H9 (cell line): ENCODE measurements at regions not wholly inside any gene's neighbourhood (a gene's known extent, or its start where the extent isn't known, plus 50 kb on each side); places are given as distances from the start of the nearest gene placed in this dataset.

Experiments used
- DNase-seq: peaks from one replicate; pipeline ENCODE4 v3.0.0-alpha.2; 2017
- H2AFZ ChIP-seq: one replicate; pipeline ENCODE4 v1.6.1; 2013; ENCODE audit warnings: mild to moderate bottlenecking, low read length, control low read depth, moderate library complexity
- H2AK5ac ChIP-seq: 2 replicates; pipeline ENCODE4 v1.6.1; 2013; ENCODE audit warnings: low read length, control low read depth, mixed read lengths; ENCODE audit not compliant: insufficient read length
- H2BK120ac ChIP-seq: one replicate; pipeline ENCODE4 v1.6.1; 2013; ENCODE audit warnings: low read depth, mild to moderate bottlenecking, low read length, control low read depth, inconsistent platforms; ENCODE audit not compliant: poor library complexity, severe bottlenecking
- H2BK12ac ChIP-seq: 2 replicates; pipeline ENCODE4 v1.6.1; 2013; ENCODE audit warnings: low read length, control low read depth, mixed read lengths, low read depth; ENCODE audit not compliant: insufficient read length
- H2BK15ac ChIP-seq: 2 replicates; pipeline ENCODE4 v1.6.1; 2013; ENCODE audit warnings: low read depth, low read length, control low read depth
- H2BK20ac ChIP-seq: one replicate; pipeline ENCODE4 v1.6.1; 2013; ENCODE audit warnings: low read depth, mild to moderate bottlenecking, low read length, control low read depth, inconsistent platforms; ENCODE audit not compliant: poor library complexity, severe bottlenecking
- H2BK5ac ChIP-seq: 2 replicates; pipeline ENCODE4 v1.6.1; 2013; ENCODE audit warnings: low read length, control low read depth, mixed read lengths; ENCODE audit not compliant: insufficient read length
- H3K14ac ChIP-seq: 2 replicates; pipeline ENCODE4 v1.6.1; 2013; ENCODE audit warnings: low read length, control low read depth; ENCODE audit not compliant: insufficient read depth
- H3K18ac ChIP-seq: 2 replicates; pipeline ENCODE4 v1.6.1; 2013; ENCODE audit warnings: low read depth, mild to moderate bottlenecking, mixed read lengths, low read length, control low read depth; ENCODE audit not compliant: insufficient read length
- H3K23ac ChIP-seq: 2 replicates; pipeline ENCODE4 v1.6.1; 2013; ENCODE audit warnings: low read length, control low read depth, mixed read lengths, low read depth; ENCODE audit not compliant: insufficient read length
- H3K23me2 ChIP-seq: 2 replicates; pipeline ENCODE4 v1.6.1; 2013; ENCODE audit warnings: low read depth, mild to moderate bottlenecking, mixed read lengths, low read length, control low read depth; ENCODE audit not compliant: insufficient read length, poor library complexity, severe bottlenecking
- H3K27ac ChIP-seq: 2 replicates; pipeline ENCODE4 v1.5.1; 2013; ENCODE audit warnings: low read length, control low read depth, mixed read lengths, low read depth; ENCODE audit not compliant: insufficient read length
- H3K27me3 ChIP-seq: 2 replicates; pipeline ENCODE4 v1.6.1; 2013; ENCODE audit warnings: low read length, control low read depth, inconsistent platforms; ENCODE audit not compliant: insufficient read depth
- H3K4ac ChIP-seq: 2 replicates; pipeline ENCODE4 v1.6.1; 2013; ENCODE audit warnings: low read depth, mild to moderate bottlenecking, control low read depth, inconsistent platforms, low read length, moderate library complexity
- H3K4me1 ChIP-seq: 2 replicates; pipeline ENCODE4 v1.6.1; 2013; ENCODE audit warnings: low read length, control low read depth, inconsistent platforms; ENCODE audit not compliant: insufficient read depth
- H3K4me2 ChIP-seq: 2 replicates; pipeline ENCODE4 v1.6.1; 2013; ENCODE audit warnings: low read length, control low read depth, mixed read lengths; ENCODE audit not compliant: insufficient read length, insufficient read depth
- H3K56ac ChIP-seq: 2 replicates; pipeline ENCODE4 v1.6.1; 2013; ENCODE audit warnings: low read depth, mild to moderate bottlenecking, mixed read lengths, low read length, control low read depth; ENCODE audit not compliant: insufficient read length
- H3K79me1 ChIP-seq: 2 replicates; pipeline ENCODE4 v1.6.1; 2013; ENCODE audit warnings: low read depth, mild to moderate bottlenecking, moderate library complexity, low read length, control low read depth, inconsistent platforms; ENCODE audit not compliant: insufficient read depth, poor library complexity, severe bottlenecking
- H3K79me2 ChIP-seq: 2 replicates; pipeline ENCODE4 v1.6.1; 2013; ENCODE audit warnings: low read length, control low read depth, inconsistent platforms; ENCODE audit not compliant: insufficient read depth
- H3K9ac ChIP-seq: 2 replicates; pipeline ENCODE4 v1.6.1; 2013; ENCODE audit warnings: low read length, control low read depth, mixed read lengths; ENCODE audit not compliant: insufficient read length; ENCODE audit errors: extremely low read depth
- H3K9me3 ChIP-seq: one replicate; pipeline ENCODE4 v1.6.1; 2013; ENCODE audit warnings: low read depth, low read length, inconsistent platforms; ENCODE audit not compliant: control insufficient read depth
- H3T11ph ChIP-seq: one replicate; pipeline ENCODE4 v1.6.1; 2013; ENCODE audit warnings: mild to moderate bottlenecking, low read length, control low read depth, inconsistent platforms
- H4K20me1 ChIP-seq: one replicate; pipeline ENCODE4 v1.6.1; 2013; ENCODE audit not compliant: control insufficient read depth, insufficient read length, insufficient read depth
- H4K5ac ChIP-seq: 2 replicates; pipeline ENCODE4 v1.6.1; 2013; ENCODE audit warnings: low read depth, mild to moderate bottlenecking, mixed read lengths, low read length, control low read depth; ENCODE audit not compliant: insufficient read length
- H4K8ac ChIP-seq: replicated peaks from 2 replicates; pipeline ENCODE4 v1.6.1; 2013; ENCODE audit warnings: low read length, control low read depth, mixed read lengths, low read depth; ENCODE audit not compliant: insufficient read length
- H4K91ac ChIP-seq: 2 replicates; pipeline ENCODE4 v1.6.1; 2013; ENCODE audit warnings: low read depth, mild to moderate bottlenecking, moderate library complexity, mixed read lengths, low read length, control low read depth; ENCODE audit not compliant: insufficient read length
- H3K27ac Mint-ChIP-seq, 3 experiments: 2 replicates in 2 of 3; 3 replicates in 1 of 3; pipeline ENCODE4 v1.8.0; 2020 to 2021; ENCODE audit warnings: mixed read lengths in 3 of 3, mild to moderate bottlenecking in 1 of 3, moderate library complexity in 1 of 3
- H3K27me3 Mint-ChIP-seq: 2 replicates; pipeline ENCODE4 v1.8.0; 2021; ENCODE audit warnings: low read depth, mild to moderate bottlenecking, moderate library complexity, mixed read lengths
- H3K36me3 Mint-ChIP-seq, 3 experiments: 2 replicates in 2 of 3; 3 replicates in 1 of 3; pipeline ENCODE4 v1.8.0; 2020 to 2021; ENCODE audit warnings: low read depth in 3 of 3, mixed read lengths in 3 of 3; ENCODE audit not compliant: insufficient read depth in 1 of 3
- H3K4me1 Mint-ChIP-seq, 2 experiments: 2 replicates each; pipeline ENCODE4 v1.8.0; 2020; ENCODE audit warnings: mixed read lengths in 2 of 2
- H3K4me3 Mint-ChIP-seq, 2 experiments: 2 replicates in 1 of 2; 3 replicates in 1 of 2; pipeline ENCODE4 v1.8.0; 2020 to 2021; ENCODE audit warnings: mild to moderate bottlenecking in 2 of 2, mixed read lengths in 2 of 2, moderate library complexity in 1 of 2
- H3K9me3 Mint-ChIP-seq, 2 experiments: 2 replicates in 1 of 2; 3 replicates in 1 of 2; pipeline ENCODE4 v1.8.0; 2020; ENCODE audit warnings: mild to moderate bottlenecking in 2 of 2, mixed read lengths in 2 of 2, moderate library complexity in 1 of 2
- TF ChIP-seq, protein P1 (sequence below): fragments of 200-600 bp; sonication (generic); conservative IDR thresholded peaks from 3 replicates; pipeline ENCODE4 v1.8.0; 2021; ENCODE audit warnings: antibody characterized with exemption, mild to moderate bottlenecking

DNA sequence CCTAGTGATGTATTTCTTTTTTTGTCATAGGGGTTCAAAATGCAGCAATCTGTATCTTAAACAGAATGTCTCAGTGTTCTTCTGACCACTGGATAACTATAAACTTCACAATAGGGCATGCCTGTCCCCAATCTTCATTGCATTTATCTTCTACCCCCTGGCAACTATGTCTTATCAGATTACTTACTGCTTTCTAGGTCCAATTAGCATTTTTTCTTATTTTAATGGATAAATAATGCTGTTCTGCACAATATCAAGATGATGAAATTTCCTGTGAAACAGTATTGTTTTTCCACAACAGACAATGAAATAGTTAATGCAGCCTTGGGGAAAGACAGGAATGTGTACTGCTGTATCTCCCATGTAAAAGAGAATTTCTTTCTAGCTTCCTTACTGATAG, 432.1 kb downstream of the NSUN3 start:
- Histone ChIP-seq H3K9ac (no peak overlapping the region), H3K4me1 (no peaks in the 10 kb centered on the region; the same call in 1 of the 2 replicates), H3K27ac (no peak overlapping the region), H3K23ac (no peak overlapping the region), H4K91ac (no peak overlapping the region), H3K79me2 (no peaks in the 10 kb centered on the region), H3K18ac (no peak overlapping the region), H2BK15ac (no peak overlapping the region), H2BK120ac (no peak overlapping the region), H3K9me3 (no peaks in the 10 kb centered on the region), H3K23me2 (no peaks in the 10 kb centered on the region), H2AFZ (no peak overlapping the region), H4K5ac (no peak overlapping the region), H3K4ac (no peak overlapping the region), H4K20me1 (no peaks in the 10 kb centered on the region), H2BK20ac (no peak overlapping the region), H2BK5ac (no peak overlapping the region), H3K27me3 (no peaks in the 10 kb centered on the region), H3K56ac (no peak overlapping the region), H2BK12ac (no peak overlapping the region), H3K4me2 (no peak overlapping the region), H3T11ph (no peak overlapping the region), H3K14ac (no peak overlapping the region), H3K79me1 (no peaks in the 10 kb centered on the region), H2AK5ac (no peak overlapping the region), H4K8ac (no peak overlapping the region)
- peaks cover 12 to 17% of the 10 kb centered on the region in 2 experiments for H3K4me1 Mint-ChIP-seq
- H3K27me3 Mint-ChIP-seq = no peaks in the 10 kb centered on the region
- H3K4me3 Mint-ChIP-seq = no peak overlapping the region
- peaks cover 0 to 4% (median 3%) of the 10 kb centered on the region in 3 experiments; a peak in 2 of 7 replicates for H3K36me3 Mint-ChIP-seq
- H3K9me3 Mint-ChIP-seq = peaks cover 0 to 4% of the 10 kb centered on the region in 2 experiments; a peak in 3 of 5 replicates
- no peak overlapping the region for H3K27ac Mint-ChIP-seq
- TF ChIP-seq, protein P1, sequence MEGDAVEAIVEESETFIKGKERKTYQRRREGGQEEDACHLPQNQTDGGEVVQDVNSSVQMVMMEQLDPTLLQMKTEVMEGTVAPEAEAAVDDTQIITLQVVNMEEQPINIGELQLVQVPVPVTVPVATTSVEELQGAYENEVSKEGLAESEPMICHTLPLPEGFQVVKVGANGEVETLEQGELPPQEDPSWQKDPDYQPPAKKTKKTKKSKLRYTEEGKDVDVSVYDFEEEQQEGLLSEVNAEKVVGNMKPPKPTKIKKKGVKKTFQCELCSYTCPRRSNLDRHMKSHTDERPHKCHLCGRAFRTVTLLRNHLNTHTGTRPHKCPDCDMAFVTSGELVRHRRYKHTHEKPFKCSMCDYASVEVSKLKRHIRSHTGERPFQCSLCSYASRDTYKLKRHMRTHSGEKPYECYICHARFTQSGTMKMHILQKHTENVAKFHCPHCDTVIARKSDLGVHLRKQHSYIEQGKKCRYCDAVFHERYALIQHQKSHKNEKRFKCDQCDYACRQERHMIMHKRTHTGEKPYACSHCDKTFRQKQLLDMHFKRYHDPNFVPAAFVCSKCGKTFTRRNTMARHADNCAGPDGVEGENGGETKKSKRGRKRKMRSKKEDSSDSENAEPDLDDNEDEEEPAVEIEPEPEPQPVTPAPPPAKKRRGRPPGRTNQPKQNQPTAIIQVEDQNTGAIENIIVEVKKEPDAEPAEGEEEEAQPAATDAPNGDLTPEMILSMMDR = no peak
- no peak for DNase-seq
